A673 (cell line): ENCODE measurements at regions not wholly inside any gene's neighbourhood (a gene's known extent, or its start where the extent isn't known, plus 50 kb on each side); places are given as distances from the start of the nearest gene placed in this dataset.

Source experiments
- EZH2 ChIP-seq: fragments of 200-600 bp; sonication (generic); IDR thresholded peaks from 2 replicates; pipeline ENCODE4 v1.6.1; 2017; ENCODE audit warnings: borderline replicate concordance, low read depth, mild to moderate bottlenecking, mixed read lengths, antibody characterized with exemption, low read length; ENCODE audit not compliant: poor library complexity, severe bottlenecking
- TF ChIP-seq, protein P1 (sequence below): fragments of 300-800, 200-600 bp; sonication (generic); conservative IDR thresholded peaks from 2 replicates; pipeline ENCODE4 v1.5.1; 2017; ENCODE audit warnings: low read depth, mild to moderate bottlenecking, antibody characterized with exemption, low read length, moderate library complexity, mixed read lengths

GRCh38 chr1:5508669-5509330 lies 483.4 kb downstream of the NPHP4 start:
- TF ChIP-seq, protein P1, sequence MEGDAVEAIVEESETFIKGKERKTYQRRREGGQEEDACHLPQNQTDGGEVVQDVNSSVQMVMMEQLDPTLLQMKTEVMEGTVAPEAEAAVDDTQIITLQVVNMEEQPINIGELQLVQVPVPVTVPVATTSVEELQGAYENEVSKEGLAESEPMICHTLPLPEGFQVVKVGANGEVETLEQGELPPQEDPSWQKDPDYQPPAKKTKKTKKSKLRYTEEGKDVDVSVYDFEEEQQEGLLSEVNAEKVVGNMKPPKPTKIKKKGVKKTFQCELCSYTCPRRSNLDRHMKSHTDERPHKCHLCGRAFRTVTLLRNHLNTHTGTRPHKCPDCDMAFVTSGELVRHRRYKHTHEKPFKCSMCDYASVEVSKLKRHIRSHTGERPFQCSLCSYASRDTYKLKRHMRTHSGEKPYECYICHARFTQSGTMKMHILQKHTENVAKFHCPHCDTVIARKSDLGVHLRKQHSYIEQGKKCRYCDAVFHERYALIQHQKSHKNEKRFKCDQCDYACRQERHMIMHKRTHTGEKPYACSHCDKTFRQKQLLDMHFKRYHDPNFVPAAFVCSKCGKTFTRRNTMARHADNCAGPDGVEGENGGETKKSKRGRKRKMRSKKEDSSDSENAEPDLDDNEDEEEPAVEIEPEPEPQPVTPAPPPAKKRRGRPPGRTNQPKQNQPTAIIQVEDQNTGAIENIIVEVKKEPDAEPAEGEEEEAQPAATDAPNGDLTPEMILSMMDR = no peak
- TF ChIP-seq EZH2 = no peak
